ENCODE measurements at regions not wholly inside any gene's neighbourhood (a gene's known extent, or its start where the extent isn't known, plus 50 kb on each side); places are given as distances from the start of the nearest gene placed in this dataset.

GRCh38 chr12:30473274-30473673 lies 222.4 kb downstream of the IPO8 start:
- H3K18ac ChIP-seq (ENCODE audit: low read depth in 1 of 2, low read length in 2 of 2), result no peak overlapping the region
- DNase-seq, result no peak
- no peak overlapping the region for H2AFZ ChIP-seq (ENCODE audit: low read depth, low read length)
- no peaks in the 10 kb centered on the region for H3K4me1 ChIP-seq (ENCODE audit: control insufficient read depth, insufficient read depth, low read depth, low read length)
- no peaks in the 10 kb centered on the region for H3K79me1 ChIP-seq (replicated peaks; ENCODE audit: low read length, poor library complexity, severe bottlenecking)
- H3K4me2 ChIP-seq (ENCODE audit: low read length, poor library complexity, severe bottlenecking), result no peak overlapping the region
- H2BK12ac ChIP-seq (ENCODE audit: low read length in 2 of 2), result no peak overlapping the region
- H4K91ac ChIP-seq (ENCODE audit: low read length), result no peak overlapping the region
- no peak overlapping the region for H3K23ac ChIP-seq (ENCODE audit: low read length in 2 of 2)
- H3K36me3 ChIP-seq (ENCODE audit: control insufficient read depth in 1 of 2, insufficient read depth in 2 of 2, low read depth in 1 of 2, low read length in 2 of 2), result no peaks in the 10 kb centered on the region
- WGBS, result 50% methylated on average over 2 of the region's 2 CpGs
- no peak overlapping the region for H2BK5ac ChIP-seq (ENCODE audit: low read depth, low read length, poor library complexity, severe bottlenecking)
- H3K4me3 ChIP-seq (ENCODE audit: insufficient read depth in 1 of 2, low read depth in 1 of 2, low read length in 2 of 2), result no peak overlapping the region
- H3K27ac ChIP-seq (ENCODE audit: low read length, poor library complexity, severe bottlenecking), result no peak overlapping the region
- H2AK5ac ChIP-seq (ENCODE audit: low read length, severe bottlenecking), result no peak overlapping the region
- H3K14ac ChIP-seq (ENCODE audit: low read length in 2 of 2), result no peak overlapping the region
- H3K27me3 ChIP-seq (ENCODE audit: control insufficient read depth in 1 of 2, insufficient read depth in 1 of 2, low read length in 2 of 2), result no peaks in the 10 kb centered on the region
- no peak overlapping the region for H3K4ac ChIP-seq (ENCODE audit: low read depth in 1 of 2, low read length in 2 of 2)
- no peak overlapping the region for H3K9ac ChIP-seq (ENCODE audit: low read length)
- peaks cover 11% of the 10 kb centered on the region for H3K9me3 ChIP-seq (ENCODE audit: control insufficient read depth, low read length)
- no peak overlapping the region for H4K8ac ChIP-seq (ENCODE audit: low read length)
- H2BK120ac ChIP-seq (ENCODE audit: low read depth, low read length), result no peak overlapping the region
- H2BK15ac ChIP-seq (ENCODE audit: low read depth, poor library complexity, severe bottlenecking), result no peak overlapping the region

DNA sequence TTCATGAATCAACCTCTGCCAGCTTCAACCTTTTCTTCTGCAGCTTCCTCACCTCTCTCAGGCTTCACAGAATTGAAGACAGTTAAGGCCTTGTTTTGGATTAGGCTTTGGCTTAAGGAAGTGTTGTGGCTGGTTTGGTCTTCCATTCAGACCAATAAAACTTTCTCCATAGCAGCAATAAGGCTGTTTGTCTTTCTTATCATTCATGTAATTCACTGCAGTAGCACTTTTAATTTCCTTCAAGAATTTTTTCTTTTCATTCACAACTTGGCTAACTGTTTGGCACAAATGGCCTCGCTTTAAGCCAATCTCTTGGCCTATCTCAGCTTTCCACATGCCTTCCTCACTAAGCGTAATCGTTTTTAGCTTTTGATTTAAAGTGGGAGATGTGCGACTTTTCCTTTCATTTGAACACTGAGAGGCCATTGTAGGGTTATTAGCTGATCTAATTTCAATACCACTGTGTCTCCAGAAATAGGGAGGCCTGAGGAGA lies 229.5 kb downstream of the IPO8 start:
- no peak overlapping the region for H3K9ac ChIP-seq (ENCODE audit: low read length)
- WGBS, result 80% methylated on average over 2 of the region's 4 CpGs
- DNase-seq, result no peak

GRCh38 chr12:30463636-30464035 lies 232.0 kb downstream of the IPO8 start:
- H2BK15ac ChIP-seq (ENCODE audit: low read depth, poor library complexity, severe bottlenecking), result no peak overlapping the region
- H3K36me3 ChIP-seq (ENCODE audit: control insufficient read depth in 1 of 2, insufficient read depth in 2 of 2, low read depth in 1 of 2, low read length in 2 of 2), result no peaks in the 10 kb centered on the region
- no peaks in the 10 kb centered on the region for H3K9me3 ChIP-seq (ENCODE audit: control insufficient read depth, low read length)
- no peak overlapping the region for H2BK5ac ChIP-seq (ENCODE audit: low read depth, low read length, poor library complexity, severe bottlenecking)
- H4K8ac ChIP-seq (ENCODE audit: low read length), result no peak overlapping the region
- no peak overlapping the region for H3K4me2 ChIP-seq (ENCODE audit: low read length, poor library complexity, severe bottlenecking)
- H3K27ac ChIP-seq (ENCODE audit: low read length, poor library complexity, severe bottlenecking), result no peak overlapping the region
- no peaks in the 10 kb centered on the region for H3K79me1 ChIP-seq (replicated peaks; ENCODE audit: low read length, poor library complexity, severe bottlenecking)
- no peaks in the 10 kb centered on the region for H3K27me3 ChIP-seq (ENCODE audit: control insufficient read depth in 1 of 2, insufficient read depth in 1 of 2, low read length in 2 of 2)
- no peak overlapping the region for H2AK5ac ChIP-seq (ENCODE audit: low read length, severe bottlenecking)
- no peak overlapping the region for H3K18ac ChIP-seq (ENCODE audit: low read depth in 1 of 2, low read length in 2 of 2)
- no peak overlapping the region for H2BK12ac ChIP-seq (ENCODE audit: low read length in 2 of 2)
- no peak overlapping the region for H2BK120ac ChIP-seq (ENCODE audit: low read depth, low read length)
- no peak overlapping the region for H3K9ac ChIP-seq (ENCODE audit: low read length)
- H2AFZ ChIP-seq (ENCODE audit: low read depth, low read length), result no peak overlapping the region
- H3K14ac ChIP-seq (ENCODE audit: low read length in 2 of 2), result no peak overlapping the region
- no peak overlapping the region for H4K91ac ChIP-seq (ENCODE audit: low read length)
- H3K4me1 ChIP-seq (ENCODE audit: control insufficient read depth, insufficient read depth, low read depth, low read length), result no peaks in the 10 kb centered on the region
- no peak overlapping the region for H3K4ac ChIP-seq (ENCODE audit: low read depth in 1 of 2, low read length in 2 of 2)
- no peak for DNase-seq
- 95% methylated on average over 2 of the region's 2 CpGs for WGBS
- no peak overlapping the region for H3K4me3 ChIP-seq (ENCODE audit: insufficient read depth in 1 of 2, low read depth in 1 of 2, low read length in 2 of 2)
- H3K23ac ChIP-seq (ENCODE audit: low read length in 2 of 2), result no peak overlapping the region

More for the DNA sequence above, 229.5 kb downstream of the IPO8 start:
- Histone ChIP-seq H3K36me3 (ENCODE audit: control insufficient read depth in 1 of 2, insufficient read depth in 2 of 2, low read depth in 1 of 2, low read length in 2 of 2) (no peaks in the 10 kb centered on the region), H3K27me3 (ENCODE audit: control insufficient read depth in 1 of 2, insufficient read depth in 1 of 2, low read length in 2 of 2) (no peaks in the 10 kb centered on the region), H4K91ac (ENCODE audit: low read length) (no peak overlapping the region), H3K4me3 (ENCODE audit: insufficient read depth in 1 of 2, low read depth in 1 of 2, low read length in 2 of 2) (no peak overlapping the region), H2BK12ac (ENCODE audit: low read length in 2 of 2) (no peak overlapping the region), H3K23ac (ENCODE audit: low read length in 2 of 2) (no peak overlapping the region), H2BK15ac (ENCODE audit: low read depth, poor library complexity, severe bottlenecking) (no peak overlapping the region), H2BK120ac (ENCODE audit: low read depth, low read length) (no peak overlapping the region), H4K8ac (ENCODE audit: low read length) (no peak overlapping the region), H3K4me2 (ENCODE audit: low read length, poor library complexity, severe bottlenecking) (no peak overlapping the region), H3K4me1 (ENCODE audit: control insufficient read depth, insufficient read depth, low read depth, low read length) (no peaks in the 10 kb centered on the region), H2BK5ac (ENCODE audit: low read depth, low read length, poor library complexity, severe bottlenecking) (no peak overlapping the region), H3K4ac (ENCODE audit: low read depth in 1 of 2, low read length in 2 of 2) (no peak overlapping the region), H3K79me1 (replicated peaks; ENCODE audit: low read length, poor library complexity, severe bottlenecking) (no peaks in the 10 kb centered on the region), H3K18ac (ENCODE audit: low read depth in 1 of 2, low read length in 2 of 2) (no peak overlapping the region), H2AFZ (ENCODE audit: low read depth, low read length) (no peak overlapping the region), H2AK5ac (ENCODE audit: low read length, severe bottlenecking) (no peak overlapping the region), H3K27ac (ENCODE audit: low read length, poor library complexity, severe bottlenecking) (no peak overlapping the region), H3K9me3 (ENCODE audit: control insufficient read depth, low read length) (peaks cover 11% of the 10 kb centered on the region), H3K14ac (ENCODE audit: low read length in 2 of 2) (no peak overlapping the region)

DNA sequence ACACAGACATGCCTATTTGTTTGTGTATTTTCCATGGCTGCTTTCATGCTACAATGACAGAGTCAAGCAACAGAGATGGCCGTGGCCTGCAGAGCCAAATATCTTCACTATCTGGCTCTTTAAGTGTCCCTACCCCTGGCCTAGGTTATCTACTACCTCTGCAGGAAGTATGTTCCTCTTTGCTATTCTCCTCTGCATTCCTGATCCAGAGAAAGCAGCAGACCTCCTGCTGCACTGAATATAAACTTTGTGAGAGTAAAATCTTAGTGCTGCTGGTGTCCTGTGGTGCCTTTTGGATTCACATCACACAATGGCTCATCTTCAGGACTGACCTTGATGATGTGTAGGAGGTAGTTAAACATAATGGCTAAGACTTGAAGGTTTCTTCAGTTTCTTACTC lies 233.4 kb downstream of the IPO8 start:
- Histone ChIP-seq H2BK120ac (ENCODE audit: low read depth, low read length) (no peak overlapping the region), H3K23ac (ENCODE audit: low read length in 2 of 2) (no peak overlapping the region), H2BK5ac (ENCODE audit: low read depth, low read length, poor library complexity, severe bottlenecking) (no peak overlapping the region), H3K18ac (ENCODE audit: low read depth in 1 of 2, low read length in 2 of 2) (peak overlapping the region in 1 of 2 experiments; percentile 79), H3K36me3 (ENCODE audit: control insufficient read depth in 1 of 2, insufficient read depth in 2 of 2, low read depth in 1 of 2, low read length in 2 of 2) (no peaks in the 10 kb centered on the region), H3K14ac (ENCODE audit: low read length in 2 of 2) (no peak overlapping the region), H3K9ac (ENCODE audit: low read length) (no peak overlapping the region), H3K4ac (ENCODE audit: low read depth in 1 of 2, low read length in 2 of 2) (no peak overlapping the region), H2BK15ac (ENCODE audit: low read depth, poor library complexity, severe bottlenecking) (no peak overlapping the region), H4K91ac (ENCODE audit: low read length) (no peak overlapping the region), H2AK5ac (ENCODE audit: low read length, severe bottlenecking) (no peak overlapping the region), H3K79me1 (replicated peaks; ENCODE audit: low read length, poor library complexity, severe bottlenecking) (no peaks in the 10 kb centered on the region), H3K27me3 (ENCODE audit: control insufficient read depth in 1 of 2, insufficient read depth in 1 of 2, low read length in 2 of 2) (no peaks in the 10 kb centered on the region), H2BK12ac (ENCODE audit: low read length in 2 of 2) (no peak overlapping the region), H2AFZ (ENCODE audit: low read depth, low read length) (no peak overlapping the region), H4K8ac (ENCODE audit: low read length) (no peak overlapping the region), H3K4me1 (ENCODE audit: control insufficient read depth, insufficient read depth, low read depth, low read length) (no peaks in the 10 kb centered on the region), H3K4me3 (ENCODE audit: insufficient read depth in 1 of 2, low read depth in 1 of 2, low read length in 2 of 2) (no peak overlapping the region), H3K9me3 (ENCODE audit: control insufficient read depth, low read length) (no peaks in the 10 kb centered on the region), H3K4me2 (ENCODE audit: low read length, poor library complexity, severe bottlenecking) (no peak overlapping the region), H3K27ac (ENCODE audit: low read length, poor library complexity, severe bottlenecking) (no peak overlapping the region)
- no peak for DNase-seq
- 59% methylated on average over 1 of the region's 1 CpG for WGBS

Data from mesenchymal stem cell (in vitro differentiated cells and primary cell).